Neural progenitor cell (in vitro differentiated cells): ENCODE measurements at regions not wholly inside any gene's neighbourhood (a gene's known extent, or its start where the extent isn't known, plus 50 kb on each side); places are given as distances from the start of the nearest gene placed in this dataset.

Source experiments
- DNase-seq: peaks from one replicate; pipeline ENCODE4 v3.0.0-alpha.2; 2016; ENCODE audit warnings: low spot score
- H2AFZ ChIP-seq: fragments of 200-600 bp; sonication (generic); replicated peaks from 2 replicates; pipeline ENCODE4 v1.6.1; 2016; ENCODE audit warnings: antibody characterized with exemption
- H3F3A ChIP-seq: fragments of 200-600 bp; sonication (generic); 2 replicates; pipeline ENCODE4 v1.6.1; 2016; ENCODE audit warnings: antibody characterized with exemption, low read depth
- H3K27ac ChIP-seq: fragments of 200-600 bp; sonication (generic); 2 replicates; pipeline ENCODE4 v1.5.1; 2016; ENCODE audit warnings: mild to moderate bottlenecking
- H3K27me3 ChIP-seq: fragments of 200-600 bp; sonication (generic); 2 replicates; pipeline ENCODE4 v1.6.1; 2016; ENCODE audit warnings: mild to moderate bottlenecking, moderate library complexity
- H3K36me3 ChIP-seq: fragments of 200-600 bp; sonication (generic); 2 replicates; pipeline ENCODE4 v1.5.1; 2016
- H3K4me1 ChIP-seq: fragments of 200-600 bp; sonication (generic); 2 replicates; pipeline ENCODE4 v1.6.1; 2016; ENCODE audit warnings: mixed run types
- H3K4me2 ChIP-seq: fragments of 200-600 bp; sonication (generic); 2 replicates; pipeline ENCODE4 v1.6.1; 2016
- H3K4me3 ChIP-seq: fragments of 200-600 bp; sonication (generic); 2 replicates; pipeline ENCODE4 v1.5.1; 2016
- H3K79me2 ChIP-seq: fragments of 200-600 bp; sonication (generic); 2 replicates; pipeline ENCODE4 v1.6.1; 2016; ENCODE audit warnings: low read depth
- H3K9ac ChIP-seq: fragments of 200-600 bp; sonication (generic); 2 replicates; pipeline ENCODE4 v1.6.1; 2016
- H3K9me3 ChIP-seq: fragments of 200-600 bp; sonication (generic); 2 replicates; pipeline ENCODE4 v1.5.1; 2016; ENCODE audit warnings: low read depth
- H4K20me1 ChIP-seq: fragments of 200-600 bp; sonication (generic); 2 replicates; pipeline ENCODE4 v1.6.1; 2016; ENCODE audit warnings: low read depth
- H3K27ac Mint-ChIP-seq: 3 replicates; pipeline ENCODE4 v1.8.0; 2021; ENCODE audit warnings: mixed read lengths
- H3K27me3 Mint-ChIP-seq: 2 replicates; pipeline ENCODE4 v1.8.0; 2022; ENCODE audit warnings: low read depth, mild to moderate bottlenecking, inconsistent platforms, moderate library complexity, mixed read lengths; ENCODE audit not compliant: insufficient read depth
- H3K36me3 Mint-ChIP-seq: 3 replicates; pipeline ENCODE4 v1.8.0; 2021; ENCODE audit warnings: mixed read lengths
- H3K4me1 Mint-ChIP-seq: 3 replicates; pipeline ENCODE4 v1.8.0; 2021; ENCODE audit warnings: mixed read lengths
- H3K4me3 Mint-ChIP-seq: 3 replicates; pipeline ENCODE4 v1.8.0; 2021; ENCODE audit warnings: mild to moderate bottlenecking, moderate library complexity, mixed read lengths
- H3K9me3 Mint-ChIP-seq: 3 replicates; pipeline ENCODE4 v1.8.0; 2020; ENCODE audit warnings: mixed read lengths
- CTCF ChIP-seq: fragments of 200-600 bp; sonication (generic); IDR thresholded peaks from 2 replicates; pipeline ENCODE4 v1.5.1; 2017; ENCODE audit warnings: antibody characterized with exemption, mild to moderate bottlenecking
- EZH2 ChIP-seq: fragments of 200-600 bp; sonication (generic); IDR thresholded peaks from 2 replicates; pipeline ENCODE4 v1.6.1; 2017; ENCODE audit warnings: antibody characterized with exemption, mild to moderate bottlenecking, moderate library complexity
- EZH2phosphoT487 ChIP-seq: fragments of 200-600 bp; sonication (generic); IDR thresholded peaks from 2 replicates; pipeline ENCODE4 v1.6.1; 2017; ENCODE audit warnings: antibody characterized with exemption

- H3K9me3 ChIP-seq, result no peaks in the 10 kb centered on the region
- Mint-ChIP-seq H3K4me3 (no peak overlapping the region), H3K27me3 (no peaks in the 10 kb centered on the region), H3K36me3 (no peaks in the 10 kb centered on the region), H3K4me1 (no peaks in the 10 kb centered on the region), H3K9me3 (no peaks in the 10 kb centered on the region), H3K27ac (no peak overlapping the region)
- H3K27me3 ChIP-seq, result no peaks in the 10 kb centered on the region
- H3K79me2 ChIP-seq, result no peaks in the 10 kb centered on the region
- H3F3A ChIP-seq, result no peaks in the 10 kb centered on the region
- no peak for DNase-seq
- no peak overlapping the region for H3K4me2 ChIP-seq
- no peaks in the 10 kb centered on the region for H3K4me1 ChIP-seq
- no peak overlapping the region for H3K27ac ChIP-seq
- no peak overlapping the region for H3K9ac ChIP-seq
- H3K4me3 ChIP-seq, result no peak overlapping the region
- no peak overlapping the region for H2AFZ ChIP-seq
- H4K20me1 ChIP-seq, result no peaks in the 10 kb centered on the region
- TF ChIP-seq EZH2, result no peak
- no peak for TF ChIP-seq CTCF
- no peaks in the 10 kb centered on the region for H3K36me3 ChIP-seq
Observed at GRCh38 chr2:215590010-215590745, 154.3 kb upstream of the FN1 start.

GRCh38 chr2:215583881-215584280, 148.0 kb upstream of the FN1 start:
- no peaks in the 10 kb centered on the region for H4K20me1 ChIP-seq
- H2AFZ ChIP-seq, result no peak overlapping the region

GRCh38 chr2:215579809-215580208, 143.9 kb upstream of the FN1 start:
- H3F3A ChIP-seq, result no peaks in the 10 kb centered on the region
- Mint-ChIP-seq H3K27me3 (no peaks in the 10 kb centered on the region), H3K4me1 (no peaks in the 10 kb centered on the region), H3K4me3 (no peak overlapping the region), H3K9me3 (no peaks in the 10 kb centered on the region), H3K36me3 (no peaks in the 10 kb centered on the region), H3K27ac (no peak overlapping the region)
- H3K27me3 ChIP-seq, result no peaks in the 10 kb centered on the region
- H3K4me2 ChIP-seq, result no peak overlapping the region
- no peak overlapping the region for H3K27ac ChIP-seq
- no peaks in the 10 kb centered on the region for H3K36me3 ChIP-seq
- TF ChIP-seq EZH2phosphoT487 (no peak), CTCF (no peak), EZH2 (no peak)
- no peak overlapping the region for H2AFZ ChIP-seq
- H3K79me2 ChIP-seq, result no peaks in the 10 kb centered on the region
- no peak for DNase-seq
- H4K20me1 ChIP-seq, result no peaks in the 10 kb centered on the region
- no peak overlapping the region for H3K9ac ChIP-seq
- H3K9me3 ChIP-seq, result no peaks in the 10 kb centered on the region
- no peak overlapping the region for H3K4me3 ChIP-seq
- no peaks in the 10 kb centered on the region for H3K4me1 ChIP-seq

More at GRCh38 chr2:215583881-215584280, 148.0 kb upstream of the FN1 start:
- Histone ChIP-seq H3K79me2 (no peaks in the 10 kb centered on the region), H3K36me3 (no peaks in the 10 kb centered on the region), H3K27me3 (no peaks in the 10 kb centered on the region), H3K27ac (no peak overlapping the region), H3K9me3 (no peaks in the 10 kb centered on the region), H3K4me3 (no peak overlapping the region), H3F3A (no peaks in the 10 kb centered on the region), H3K4me2 (no peak overlapping the region), H3K9ac (no peak overlapping the region), H3K4me1 (no peaks in the 10 kb centered on the region)
- DNase-seq, result no peak
- Mint-ChIP-seq H3K27ac (no peak overlapping the region), H3K36me3 (no peaks in the 10 kb centered on the region), H3K27me3 (no peaks in the 10 kb centered on the region), H3K4me3 (no peak overlapping the region), H3K4me1 (no peaks in the 10 kb centered on the region), H3K9me3 (no peaks in the 10 kb centered on the region)
- no peak for TF ChIP-seq CTCF
- TF ChIP-seq EZH2phosphoT487, result no peak
- no peak for TF ChIP-seq EZH2
